H9 (cell line): ENCODE measurements at regions not wholly inside any gene's neighbourhood (a gene's known extent, or its start where the extent isn't known, plus 50 kb on each side); places are given as distances from the start of the nearest gene placed in this dataset.

Experiments
- DNase-seq: peaks from one replicate; pipeline ENCODE4 v3.0.0-alpha.2; 2017
- H2AFZ ChIP-seq: one replicate; pipeline ENCODE4 v1.6.1; 2013; ENCODE audit warnings: mild to moderate bottlenecking, low read length, control low read depth, moderate library complexity
- H2AK5ac ChIP-seq: 2 replicates; pipeline ENCODE4 v1.6.1; 2013; ENCODE audit warnings: low read length, control low read depth, mixed read lengths; ENCODE audit not compliant: insufficient read length
- H2BK120ac ChIP-seq: one replicate; pipeline ENCODE4 v1.6.1; 2013; ENCODE audit warnings: low read depth, mild to moderate bottlenecking, low read length, control low read depth, inconsistent platforms; ENCODE audit not compliant: poor library complexity, severe bottlenecking
- H2BK12ac ChIP-seq: 2 replicates; pipeline ENCODE4 v1.6.1; 2013; ENCODE audit warnings: low read length, control low read depth, mixed read lengths, low read depth; ENCODE audit not compliant: insufficient read length
- H2BK15ac ChIP-seq: 2 replicates; pipeline ENCODE4 v1.6.1; 2013; ENCODE audit warnings: low read depth, low read length, control low read depth
- H2BK20ac ChIP-seq: one replicate; pipeline ENCODE4 v1.6.1; 2013; ENCODE audit warnings: low read depth, mild to moderate bottlenecking, low read length, control low read depth, inconsistent platforms; ENCODE audit not compliant: poor library complexity, severe bottlenecking
- H2BK5ac ChIP-seq: 2 replicates; pipeline ENCODE4 v1.6.1; 2013; ENCODE audit warnings: low read length, control low read depth, mixed read lengths; ENCODE audit not compliant: insufficient read length
- H3K14ac ChIP-seq: 2 replicates; pipeline ENCODE4 v1.6.1; 2013; ENCODE audit warnings: low read length, control low read depth; ENCODE audit not compliant: insufficient read depth
- H3K18ac ChIP-seq: 2 replicates; pipeline ENCODE4 v1.6.1; 2013; ENCODE audit warnings: low read depth, mild to moderate bottlenecking, mixed read lengths, low read length, control low read depth; ENCODE audit not compliant: insufficient read length
- H3K23ac ChIP-seq: 2 replicates; pipeline ENCODE4 v1.6.1; 2013; ENCODE audit warnings: low read length, control low read depth, mixed read lengths, low read depth; ENCODE audit not compliant: insufficient read length
- H3K23me2 ChIP-seq: 2 replicates; pipeline ENCODE4 v1.6.1; 2013; ENCODE audit warnings: low read depth, mild to moderate bottlenecking, mixed read lengths, low read length, control low read depth; ENCODE audit not compliant: insufficient read length, poor library complexity, severe bottlenecking
- H3K27ac ChIP-seq: 2 replicates; pipeline ENCODE4 v1.5.1; 2013; ENCODE audit warnings: low read length, control low read depth, mixed read lengths, low read depth; ENCODE audit not compliant: insufficient read length
- H3K27me3 ChIP-seq: 2 replicates; pipeline ENCODE4 v1.6.1; 2013; ENCODE audit warnings: low read length, control low read depth, inconsistent platforms; ENCODE audit not compliant: insufficient read depth
- H3K4ac ChIP-seq: 2 replicates; pipeline ENCODE4 v1.6.1; 2013; ENCODE audit warnings: low read depth, mild to moderate bottlenecking, control low read depth, inconsistent platforms, low read length, moderate library complexity
- H3K4me1 ChIP-seq: 2 replicates; pipeline ENCODE4 v1.6.1; 2013; ENCODE audit warnings: low read length, control low read depth, inconsistent platforms; ENCODE audit not compliant: insufficient read depth
- H3K4me2 ChIP-seq: 2 replicates; pipeline ENCODE4 v1.6.1; 2013; ENCODE audit warnings: low read length, control low read depth, mixed read lengths; ENCODE audit not compliant: insufficient read length, insufficient read depth
- H3K56ac ChIP-seq: 2 replicates; pipeline ENCODE4 v1.6.1; 2013; ENCODE audit warnings: low read depth, mild to moderate bottlenecking, mixed read lengths, low read length, control low read depth; ENCODE audit not compliant: insufficient read length
- H3K79me1 ChIP-seq: 2 replicates; pipeline ENCODE4 v1.6.1; 2013; ENCODE audit warnings: low read depth, mild to moderate bottlenecking, moderate library complexity, low read length, control low read depth, inconsistent platforms; ENCODE audit not compliant: insufficient read depth, poor library complexity, severe bottlenecking
- H3K79me2 ChIP-seq: 2 replicates; pipeline ENCODE4 v1.6.1; 2013; ENCODE audit warnings: low read length, control low read depth, inconsistent platforms; ENCODE audit not compliant: insufficient read depth
- H3K9ac ChIP-seq: 2 replicates; pipeline ENCODE4 v1.6.1; 2013; ENCODE audit warnings: low read length, control low read depth, mixed read lengths; ENCODE audit not compliant: insufficient read length; ENCODE audit errors: extremely low read depth
- H3K9me3 ChIP-seq: one replicate; pipeline ENCODE4 v1.6.1; 2013; ENCODE audit warnings: low read depth, low read length, inconsistent platforms; ENCODE audit not compliant: control insufficient read depth
- H3T11ph ChIP-seq: one replicate; pipeline ENCODE4 v1.6.1; 2013; ENCODE audit warnings: mild to moderate bottlenecking, low read length, control low read depth, inconsistent platforms
- H4K20me1 ChIP-seq: one replicate; pipeline ENCODE4 v1.6.1; 2013; ENCODE audit not compliant: control insufficient read depth, insufficient read length, insufficient read depth
- H4K5ac ChIP-seq: 2 replicates; pipeline ENCODE4 v1.6.1; 2013; ENCODE audit warnings: low read depth, mild to moderate bottlenecking, mixed read lengths, low read length, control low read depth; ENCODE audit not compliant: insufficient read length
- H4K8ac ChIP-seq: replicated peaks from 2 replicates; pipeline ENCODE4 v1.6.1; 2013; ENCODE audit warnings: low read length, control low read depth, mixed read lengths, low read depth; ENCODE audit not compliant: insufficient read length
- H4K91ac ChIP-seq: 2 replicates; pipeline ENCODE4 v1.6.1; 2013; ENCODE audit warnings: low read depth, mild to moderate bottlenecking, moderate library complexity, mixed read lengths, low read length, control low read depth; ENCODE audit not compliant: insufficient read length
- H3K27ac Mint-ChIP-seq, 3 experiments: 2 replicates in 2 of 3; 3 replicates in 1 of 3; pipeline ENCODE4 v1.8.0; 2020 to 2021; ENCODE audit warnings: mixed read lengths in 3 of 3, mild to moderate bottlenecking in 1 of 3, moderate library complexity in 1 of 3
- H3K27me3 Mint-ChIP-seq: 2 replicates; pipeline ENCODE4 v1.8.0; 2021; ENCODE audit warnings: low read depth, mild to moderate bottlenecking, moderate library complexity, mixed read lengths
- H3K36me3 Mint-ChIP-seq, 3 experiments: 2 replicates in 2 of 3; 3 replicates in 1 of 3; pipeline ENCODE4 v1.8.0; 2020 to 2021; ENCODE audit warnings: low read depth in 3 of 3, mixed read lengths in 3 of 3; ENCODE audit not compliant: insufficient read depth in 1 of 3
- H3K4me1 Mint-ChIP-seq, 2 experiments: 2 replicates each; pipeline ENCODE4 v1.8.0; 2020; ENCODE audit warnings: mixed read lengths in 2 of 2
- H3K4me3 Mint-ChIP-seq, 2 experiments: 2 replicates in 1 of 2; 3 replicates in 1 of 2; pipeline ENCODE4 v1.8.0; 2020 to 2021; ENCODE audit warnings: mild to moderate bottlenecking in 2 of 2, mixed read lengths in 2 of 2, moderate library complexity in 1 of 2
- H3K9me3 Mint-ChIP-seq, 2 experiments: 2 replicates in 1 of 2; 3 replicates in 1 of 2; pipeline ENCODE4 v1.8.0; 2020; ENCODE audit warnings: mild to moderate bottlenecking in 2 of 2, mixed read lengths in 2 of 2, moderate library complexity in 1 of 2
- WGBS: extraction: QIAGEN DNeasy Blood & Tissue Kit; methylation state at CpG from one replicate; pipeline ENCODE4 v1.1.7; 2013; ENCODE audit warnings: missing lambda C conversion rate, low lambda C conversion rate, mixed read lengths; ENCODE audit not compliant: insufficient read length; ENCODE audit errors: extremely low coverage; 5-methylcytosine and 5-hydroxymethylcytosine counted together
- TF ChIP-seq, protein P1 (sequence below): fragments of 200-600 bp; sonication (generic); conservative IDR thresholded peaks from 3 replicates; pipeline ENCODE4 v1.8.0; 2021; ENCODE audit warnings: antibody characterized with exemption, mild to moderate bottlenecking

DNA sequence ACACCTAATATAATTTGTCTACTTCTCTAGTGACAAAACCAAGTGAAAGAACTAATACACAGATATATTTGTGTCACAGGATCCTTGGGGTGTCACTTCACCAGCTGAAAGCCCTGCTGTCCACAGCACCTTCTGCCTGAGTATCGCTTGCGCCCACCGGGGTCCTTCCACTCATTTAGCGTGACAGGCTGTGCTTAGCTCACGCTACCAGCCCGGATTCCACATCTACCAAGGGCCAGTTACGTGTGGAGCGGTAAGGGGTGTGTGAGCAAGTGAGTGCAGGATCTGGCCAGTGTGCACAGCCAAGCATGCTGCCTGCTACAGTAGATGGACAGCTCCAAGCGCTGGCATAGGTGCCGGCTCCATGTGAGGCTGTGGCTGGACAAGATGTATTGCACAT lies 810.9 kb downstream of the NSUN3 start:
- no peaks in the 10 kb centered on the region; the same call in 1 of the 2 replicates for H3K27me3 Mint-ChIP-seq
- no peaks in the 10 kb centered on the region for H3K4me1 ChIP-seq
- no peak overlapping the region for H3K14ac ChIP-seq
- no peak overlapping the region for H2AK5ac ChIP-seq
- H2BK20ac ChIP-seq, result no peak overlapping the region
- peaks cover 13% of the 10 kb centered on the region for H3K9me3 ChIP-seq
- no peak overlapping the region for H3K4me3 Mint-ChIP-seq
- H3K9me3 Mint-ChIP-seq, result peaks cover 12 to 16% of the 10 kb centered on the region in 2 experiments; a peak in 4 of 5 replicates
- H3K9ac ChIP-seq, result no peak overlapping the region
- H3K23me2 ChIP-seq, result no peaks in the 10 kb centered on the region
- no peak overlapping the region for H4K91ac ChIP-seq
- no peak overlapping the region for H3K23ac ChIP-seq
- H4K20me1 ChIP-seq, result no peaks in the 10 kb centered on the region
- no peak overlapping the region for H2BK12ac ChIP-seq
- no peak overlapping the region for H3K27ac Mint-ChIP-seq
- no peak for DNase-seq
- no peaks in the 10 kb centered on the region for H3K27me3 ChIP-seq
- H2BK5ac ChIP-seq, result no peak overlapping the region
- no peak overlapping the region for H2BK15ac ChIP-seq
- H3K18ac ChIP-seq, result no peak overlapping the region
- H4K5ac ChIP-seq, result no peak overlapping the region
- H3K27ac ChIP-seq, result no peak overlapping the region
- H3K79me1 ChIP-seq, result no peaks in the 10 kb centered on the region
- H2AFZ ChIP-seq, result no peak overlapping the region
- no peak overlapping the region for H3K56ac ChIP-seq
- H3T11ph ChIP-seq, result no peak overlapping the region
- no peaks in the 10 kb centered on the region for H3K79me2 ChIP-seq
- no peak overlapping the region for H2BK120ac ChIP-seq
- H3K4me2 ChIP-seq, result no peak overlapping the region
- TF ChIP-seq, protein P1, sequence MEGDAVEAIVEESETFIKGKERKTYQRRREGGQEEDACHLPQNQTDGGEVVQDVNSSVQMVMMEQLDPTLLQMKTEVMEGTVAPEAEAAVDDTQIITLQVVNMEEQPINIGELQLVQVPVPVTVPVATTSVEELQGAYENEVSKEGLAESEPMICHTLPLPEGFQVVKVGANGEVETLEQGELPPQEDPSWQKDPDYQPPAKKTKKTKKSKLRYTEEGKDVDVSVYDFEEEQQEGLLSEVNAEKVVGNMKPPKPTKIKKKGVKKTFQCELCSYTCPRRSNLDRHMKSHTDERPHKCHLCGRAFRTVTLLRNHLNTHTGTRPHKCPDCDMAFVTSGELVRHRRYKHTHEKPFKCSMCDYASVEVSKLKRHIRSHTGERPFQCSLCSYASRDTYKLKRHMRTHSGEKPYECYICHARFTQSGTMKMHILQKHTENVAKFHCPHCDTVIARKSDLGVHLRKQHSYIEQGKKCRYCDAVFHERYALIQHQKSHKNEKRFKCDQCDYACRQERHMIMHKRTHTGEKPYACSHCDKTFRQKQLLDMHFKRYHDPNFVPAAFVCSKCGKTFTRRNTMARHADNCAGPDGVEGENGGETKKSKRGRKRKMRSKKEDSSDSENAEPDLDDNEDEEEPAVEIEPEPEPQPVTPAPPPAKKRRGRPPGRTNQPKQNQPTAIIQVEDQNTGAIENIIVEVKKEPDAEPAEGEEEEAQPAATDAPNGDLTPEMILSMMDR, result no peak
- H3K36me3 Mint-ChIP-seq, result peaks cover 2 to 8% (median 6%) of the 10 kb centered on the region in 3 experiments; a peak in 5 of 7 replicates
- no CpG with 5 or more reads among the region's 10 CpGs for WGBS
- H3K4ac ChIP-seq, result no peak overlapping the region
- no peaks in the 10 kb centered on the region for H3K4me1 Mint-ChIP-seq
- H4K8ac ChIP-seq, result no peak overlapping the region
